PC-9 (cell line): ENCODE measurements at regions not wholly inside any gene's neighbourhood (a gene's known extent, or its start where the extent isn't known, plus 50 kb on each side); places are given as distances from the start of the nearest gene placed in this dataset.

Experiments used
- EZH2 ChIP-seq: fragments of 200-600 bp; sonication (generic); IDR thresholded peaks from 2 replicates; pipeline ENCODE4 v1.8.0; 2017; ENCODE audit warnings: antibody characterized with exemption, low read depth
- TF ChIP-seq, protein P1 (sequence below): fragments of 200-600 bp; sonication (generic); conservative IDR thresholded peaks from 2 replicates; pipeline ENCODE4 v1.6.1; 2017; ENCODE audit warnings: mixed run types, antibody characterized with exemption, mild to moderate bottlenecking, moderate library complexity

- TF ChIP-seq, protein P1, sequence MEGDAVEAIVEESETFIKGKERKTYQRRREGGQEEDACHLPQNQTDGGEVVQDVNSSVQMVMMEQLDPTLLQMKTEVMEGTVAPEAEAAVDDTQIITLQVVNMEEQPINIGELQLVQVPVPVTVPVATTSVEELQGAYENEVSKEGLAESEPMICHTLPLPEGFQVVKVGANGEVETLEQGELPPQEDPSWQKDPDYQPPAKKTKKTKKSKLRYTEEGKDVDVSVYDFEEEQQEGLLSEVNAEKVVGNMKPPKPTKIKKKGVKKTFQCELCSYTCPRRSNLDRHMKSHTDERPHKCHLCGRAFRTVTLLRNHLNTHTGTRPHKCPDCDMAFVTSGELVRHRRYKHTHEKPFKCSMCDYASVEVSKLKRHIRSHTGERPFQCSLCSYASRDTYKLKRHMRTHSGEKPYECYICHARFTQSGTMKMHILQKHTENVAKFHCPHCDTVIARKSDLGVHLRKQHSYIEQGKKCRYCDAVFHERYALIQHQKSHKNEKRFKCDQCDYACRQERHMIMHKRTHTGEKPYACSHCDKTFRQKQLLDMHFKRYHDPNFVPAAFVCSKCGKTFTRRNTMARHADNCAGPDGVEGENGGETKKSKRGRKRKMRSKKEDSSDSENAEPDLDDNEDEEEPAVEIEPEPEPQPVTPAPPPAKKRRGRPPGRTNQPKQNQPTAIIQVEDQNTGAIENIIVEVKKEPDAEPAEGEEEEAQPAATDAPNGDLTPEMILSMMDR = no peak
- TF ChIP-seq EZH2 = no peak
These were observed 139.7 kb upstream of the PTER start for GRCh38 chr10:16297069-16297468.
